Left lung (tissue), 4 donors: ENCODE measurements at regions not wholly inside any gene's neighbourhood (a gene's known extent, or its start where the extent isn't known, plus 50 kb on each side); places are given as distances from the start of the nearest gene placed in this dataset.

Source experiments
- ATAC-seq: fragments of 200-7000 bp; cut with Tn5 transposase; one replicate; pipeline ENCODE4 v1.9.1; 2020; ENCODE audit warnings: moderate library complexity
- DNase-seq, 4 donors: peaks; one replicate each; pipeline ENCODE4 v3.0.0-alpha.2; 2013 to 2020
- H3K27ac ChIP-seq, 2 donors: fragments of 200-600 bp; sonication (generic) in 1 of 2; one replicate each; pipeline versions ENCODE4 v1.5.0 to v1.8.0; 2020 to 2021
- H3K27me3 ChIP-seq, 2 donors: fragments of 200-600 bp; sonication (generic) in 1 of 2; one replicate each; pipeline versions ENCODE4 v1.5.0 to v1.8.0; 2020 to 2021
- H3K36me3 ChIP-seq, 2 donors: fragments of 200-600 bp; sonication (generic) in 1 of 2; one replicate each; pipeline versions ENCODE4 v1.5.0 to v1.8.0; 2020 to 2021
- H3K4me1 ChIP-seq, 2 donors: fragments of 200-600 bp; one replicate each; pipeline ENCODE4 v1.8.0; 2021
- H3K4me3 ChIP-seq, 2 donors: fragments of 200-600 bp; sonication (generic) in 1 of 2; one replicate each; pipeline versions ENCODE4 v1.5.0 to v1.8.0; 2020 to 2021; ENCODE audit warnings: mild to moderate bottlenecking in 1 of 2
- H3K9me3 ChIP-seq, 2 donors: fragments of 200-600 bp; sonication (generic) in 1 of 2; one replicate each; pipeline versions ENCODE4 v1.5.0 to v1.8.0; 2020 to 2021
- CTCF ChIP-seq, 2 donors: fragments of 200-600 bp; sonication (generic) in 1 of 2; IDR thresholded peaks; one replicate each; pipeline versions ENCODE4 v1.5.0 to v1.8.0; 2021; ENCODE audit warnings: antibody characterized with exemption in 2 of 2
- intact Hi-C, 2 donors: fragments of 100-400 bp; cut with DNase I; formaldehyde crosslinking; loops; one replicate each; pipeline versions ENCODE4 v1.11.2 to v1.14.2; 2022
- donor health status: DM: no; HTN: yes; CAD: no.
- donor health status: DM: no; HTN: no; CAD: no.

DNA sequence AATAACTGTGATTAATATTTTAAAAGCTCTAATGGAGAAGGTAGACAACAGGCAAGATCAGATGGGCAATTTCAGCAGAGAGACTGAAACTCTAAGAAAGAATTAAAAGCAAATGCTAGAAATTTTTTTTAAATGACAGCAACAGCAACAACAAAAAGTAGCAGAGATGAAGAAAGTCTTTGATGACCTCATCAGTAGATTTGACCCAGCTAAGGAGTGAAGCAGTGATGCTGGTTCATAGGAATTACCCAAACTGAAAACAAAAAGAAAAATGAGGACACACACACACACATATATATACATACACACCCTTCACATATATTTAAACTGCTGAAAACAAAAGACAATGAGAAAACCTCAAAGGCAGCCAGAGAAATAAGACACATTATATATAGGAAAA is 197.6 kb upstream of the ARID1B start:
- DNase-seq, result no peak
- H3K27me3 ChIP-seq, result no peaks in the 10 kb centered on the region
- intact Hi-C loops, result no loop called here
- H3K36me3 ChIP-seq, result no peaks in the 10 kb centered on the region
- no peak overlapping the region for H3K27ac ChIP-seq
- no peak for ATAC-seq
- no peak for TF ChIP-seq CTCF (IDR thresholded peaks at IDR 0.05)
- H3K4me1 ChIP-seq, result no peaks in the 10 kb centered on the region
- peaks cover 0 to 29% of the 10 kb centered on the region in 2 donors for H3K9me3 ChIP-seq
- no peak overlapping the region for H3K4me3 ChIP-seq

- Histone ChIP-seq H3K36me3 (no peaks in the 10 kb centered on the region), H3K27ac (no peak overlapping the region), H3K9me3 (peaks cover 0 to 29% of the 10 kb centered on the region in 2 donors), H3K4me3 (no peak overlapping the region), H3K27me3 (no peaks in the 10 kb centered on the region), H3K4me1 (no peaks in the 10 kb centered on the region)
- no peak for TF ChIP-seq CTCF (IDR thresholded peaks at IDR 0.05)
- intact Hi-C loops, result no loop called here
- ATAC-seq, result no peak
- no peak for DNase-seq
These were observed 199.4 kb upstream of the ARID1B start for GRCh38 chr6:156577749-156578148.

GRCh38 chr6:156575361-156575760 is 201.8 kb upstream of the ARID1B start:
- H3K27me3 ChIP-seq, result no peaks in the 10 kb centered on the region
- H3K4me3 ChIP-seq, result no peak overlapping the region
- H3K4me1 ChIP-seq, result no peaks in the 10 kb centered on the region
- peaks cover 0 to 29% of the 10 kb centered on the region in 2 donors for H3K9me3 ChIP-seq
- H3K36me3 ChIP-seq, result no peaks in the 10 kb centered on the region
- H3K27ac ChIP-seq, result no peak overlapping the region
- ATAC-seq (no peak), DNase-seq (no peak)
- TF ChIP-seq CTCF (IDR thresholded peaks at IDR 0.05), result no peak
- intact Hi-C loops, result no loop called here

DNA sequence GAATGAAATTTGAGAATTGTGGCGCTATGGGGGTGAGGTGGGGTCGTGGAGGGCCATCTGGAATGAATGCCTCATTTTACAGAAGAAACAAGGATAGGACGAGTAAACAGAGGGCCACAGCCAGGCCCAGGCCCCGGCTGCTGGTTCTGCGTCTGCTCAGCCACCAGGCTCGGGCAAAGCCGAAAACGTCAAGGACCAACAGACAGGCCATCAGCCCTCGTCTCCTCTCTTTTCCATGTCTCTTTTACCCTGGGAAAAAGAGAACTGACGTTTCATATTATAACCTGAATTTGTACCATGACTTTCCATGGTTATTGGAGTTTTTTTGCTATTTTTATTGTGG is 212.4 kb upstream of the ARID1B start:
- Histone ChIP-seq H3K27me3 (no peaks in the 10 kb centered on the region), H3K36me3 (no peaks in the 10 kb centered on the region), H3K9me3 (no peaks in the 10 kb centered on the region), H3K4me3 (no peak overlapping the region), H3K27ac (no peak overlapping the region), H3K4me1 (no peaks in the 10 kb centered on the region)
- TF ChIP-seq CTCF (IDR thresholded peaks at IDR 0.05), result no peak
- DNase-seq (peak in 1 of 4 donors; percentile 53), ATAC-seq (no peak)
- intact Hi-C loops, result no loop called here

DNA sequence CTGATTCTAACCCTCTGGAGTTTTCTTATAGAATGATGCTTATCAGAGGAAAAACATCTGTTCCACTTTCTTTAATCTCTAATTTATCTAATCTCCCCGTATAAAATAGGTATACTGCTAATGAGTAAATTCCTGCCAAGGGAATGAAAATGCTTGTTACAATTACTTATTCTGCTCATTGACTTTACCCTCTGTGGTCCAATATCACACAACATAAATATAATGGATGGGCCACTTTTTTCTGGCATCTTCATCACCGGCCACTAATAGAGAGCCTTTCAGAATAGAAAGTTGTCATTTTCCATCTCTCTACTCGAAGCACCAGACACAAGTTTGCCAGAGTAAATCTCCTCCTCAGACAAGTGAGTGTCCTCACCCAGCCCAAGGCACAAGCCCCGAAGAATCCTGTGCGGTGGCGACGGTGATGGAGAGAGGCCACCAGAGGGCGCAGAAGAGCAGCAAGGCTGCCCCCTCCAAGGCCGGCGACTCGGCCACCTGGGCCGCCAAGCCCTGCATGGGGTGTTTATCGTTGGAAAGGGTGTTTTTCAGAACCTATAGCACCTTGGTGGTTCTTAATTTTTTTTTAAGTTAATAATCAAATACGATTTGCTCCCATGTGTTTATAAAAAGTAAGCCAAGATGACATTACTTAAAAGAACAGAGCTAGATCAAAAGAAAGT is 212.9 kb upstream of the ARID1B start:
- Histone ChIP-seq H3K9me3 (no peaks in the 10 kb centered on the region), H3K4me1 (no peaks in the 10 kb centered on the region), H3K27ac (no peak overlapping the region), H3K36me3 (no peaks in the 10 kb centered on the region), H3K4me3 (no peak overlapping the region), H3K27me3 (no peaks in the 10 kb centered on the region)
- TF ChIP-seq CTCF (IDR thresholded peaks at IDR 0.05), result peak; percentile 92 to 93
- intact Hi-C loops, result no loop called here
- ATAC-seq, result peak; percentile 99
- DNase-seq, result peak; percentile 78 to 93 (median 83)
